Activated CD8-positive, alpha-beta T cell treated with anti-CD3 and anti-CD28 coated beads for 36 hours (primary cell): ENCODE measurements at regions not wholly inside any gene's neighbourhood (a gene's known extent, or its start where the extent isn't known, plus 50 kb on each side); places are given as distances from the start of the nearest gene placed in this dataset.

Experiments
- ATAC-seq: fragments of 200-7000 bp; cut with Tn5 transposase; one replicate; pipeline ENCODE4 v1.10.0; 2021; ENCODE audit warnings: mild to moderate bottlenecking, moderate library complexity
- CTCF ChIA-PET: fragments of 350-600 bp; sonication (Branson Sonifier 250); formaldehyde crosslinking; loops from one replicate; lab custom pipeline; 2021; ENCODE audit warnings: antibody characterized with exemption; lab: Charles Lee
- POLR2A ChIA-PET: fragments of 350-600 bp; sonication (Branson Sonifier 250); formaldehyde crosslinking; loops from one replicate; lab custom pipeline; 2021; ENCODE audit warnings: antibody characterized with exemption; lab: Charles Lee
- DNase-seq: peaks from one replicate; pipeline ENCODE4 v3.0.0-alpha.2; 2020
- H3K27ac Mint-ChIP-seq: one replicate; pipeline ENCODE4 v1.8.0; 2021; ENCODE audit warnings: mild to moderate bottlenecking, mixed read lengths
- H3K27me3 Mint-ChIP-seq: one replicate; pipeline ENCODE4 v1.8.0; 2021; ENCODE audit warnings: mixed read lengths
- H3K36me3 Mint-ChIP-seq: one replicate; pipeline ENCODE4 v1.8.0; 2021; ENCODE audit warnings: low read depth, mixed read lengths
- H3K4me1 Mint-ChIP-seq: one replicate; pipeline ENCODE4 v1.8.0; 2021; ENCODE audit warnings: low read depth, mixed read lengths
- H3K4me3 Mint-ChIP-seq: one replicate; pipeline ENCODE4 v1.8.0; 2021; ENCODE audit warnings: mild to moderate bottlenecking, moderate library complexity, mixed read lengths
- H3K9me3 Mint-ChIP-seq: one replicate; pipeline ENCODE4 v1.8.0; 2021; ENCODE audit warnings: mixed read lengths
- intact Hi-C: fragments of 100-400 bp; cut with micrococcal nuclease; formaldehyde crosslinking; loops from one replicate; pipeline ENCODE4 v1.10.0; 2022
- TF ChIP-seq, protein P1 (sequence below): fragments of 200-600 bp; IDR thresholded peaks from one replicate; pipeline ENCODE4 v1.8.0; 2022; ENCODE audit warnings: antibody characterized with exemption, mild to moderate bottlenecking

DNA sequence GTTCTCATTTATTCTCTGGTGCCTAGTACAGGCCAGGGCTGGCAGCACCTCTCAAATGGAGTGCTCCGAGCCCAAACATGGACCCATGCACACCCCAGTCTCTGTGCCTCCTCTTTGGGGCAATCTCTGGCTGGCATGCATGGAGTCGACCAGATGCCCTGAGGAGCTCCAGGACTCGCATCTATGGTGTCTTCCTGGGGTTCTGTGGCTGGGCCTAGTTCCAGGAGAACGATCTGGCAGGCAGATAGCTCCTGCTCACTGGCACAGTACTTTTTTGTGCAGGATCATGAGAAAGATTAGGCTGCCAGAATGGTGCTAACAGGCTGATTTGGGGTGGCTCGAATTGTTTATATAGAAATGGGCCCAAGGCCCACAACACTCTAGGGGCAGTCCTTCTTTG lies 72.0 kb upstream of the PJA1 start:
- ATAC-seq (no peak), DNase-seq (no peak)
- Mint-ChIP-seq H3K27ac (no peak overlapping the region), H3K4me1 (no peaks in the 10 kb centered on the region), H3K27me3 (no peaks in the 10 kb centered on the region), H3K36me3 (no peaks in the 10 kb centered on the region), H3K4me3 (no peak overlapping the region), H3K9me3 (no peaks in the 10 kb centered on the region)
- TF ChIP-seq, protein P1, sequence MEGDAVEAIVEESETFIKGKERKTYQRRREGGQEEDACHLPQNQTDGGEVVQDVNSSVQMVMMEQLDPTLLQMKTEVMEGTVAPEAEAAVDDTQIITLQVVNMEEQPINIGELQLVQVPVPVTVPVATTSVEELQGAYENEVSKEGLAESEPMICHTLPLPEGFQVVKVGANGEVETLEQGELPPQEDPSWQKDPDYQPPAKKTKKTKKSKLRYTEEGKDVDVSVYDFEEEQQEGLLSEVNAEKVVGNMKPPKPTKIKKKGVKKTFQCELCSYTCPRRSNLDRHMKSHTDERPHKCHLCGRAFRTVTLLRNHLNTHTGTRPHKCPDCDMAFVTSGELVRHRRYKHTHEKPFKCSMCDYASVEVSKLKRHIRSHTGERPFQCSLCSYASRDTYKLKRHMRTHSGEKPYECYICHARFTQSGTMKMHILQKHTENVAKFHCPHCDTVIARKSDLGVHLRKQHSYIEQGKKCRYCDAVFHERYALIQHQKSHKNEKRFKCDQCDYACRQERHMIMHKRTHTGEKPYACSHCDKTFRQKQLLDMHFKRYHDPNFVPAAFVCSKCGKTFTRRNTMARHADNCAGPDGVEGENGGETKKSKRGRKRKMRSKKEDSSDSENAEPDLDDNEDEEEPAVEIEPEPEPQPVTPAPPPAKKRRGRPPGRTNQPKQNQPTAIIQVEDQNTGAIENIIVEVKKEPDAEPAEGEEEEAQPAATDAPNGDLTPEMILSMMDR: no peak
- ChIA-PET CTCF (no interaction called here), POLR2A (no interaction called here)
- intact Hi-C loops: no loop called here

DNA sequence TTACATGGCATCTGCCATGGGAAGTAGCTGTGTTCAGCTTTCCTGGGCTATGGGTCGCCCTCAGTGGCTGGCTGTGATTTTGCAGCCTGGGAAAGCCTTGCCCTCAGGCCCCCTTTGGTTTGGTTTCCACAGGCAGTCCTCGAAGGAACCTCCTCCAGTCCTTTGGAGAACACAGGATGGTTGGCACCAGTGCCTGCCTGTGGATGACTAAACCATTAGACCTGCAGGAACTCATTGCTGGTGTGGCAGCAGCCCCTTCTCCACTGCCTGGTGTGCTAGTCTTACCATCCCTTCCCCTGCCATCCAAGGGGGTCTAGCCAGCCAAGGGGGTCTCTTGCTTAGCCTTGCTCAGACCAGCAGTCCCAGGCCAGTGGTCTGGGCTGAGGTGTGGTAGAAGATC lies 71.4 kb upstream of the PJA1 start:
- ATAC-seq (no peak), DNase-seq (no peak)
- TF ChIP-seq, protein P1: no peak
- Mint-ChIP-seq H3K4me1 (no peaks in the 10 kb centered on the region), H3K27me3 (no peaks in the 10 kb centered on the region), H3K27ac (no peak overlapping the region), H3K9me3 (no peaks in the 10 kb centered on the region), H3K36me3 (no peaks in the 10 kb centered on the region), H3K4me3 (no peak overlapping the region)
- intact Hi-C loops: no loop called here
- POLR2A ChIA-PET: no interaction called here
- CTCF ChIA-PET: no interaction called here

DNA sequence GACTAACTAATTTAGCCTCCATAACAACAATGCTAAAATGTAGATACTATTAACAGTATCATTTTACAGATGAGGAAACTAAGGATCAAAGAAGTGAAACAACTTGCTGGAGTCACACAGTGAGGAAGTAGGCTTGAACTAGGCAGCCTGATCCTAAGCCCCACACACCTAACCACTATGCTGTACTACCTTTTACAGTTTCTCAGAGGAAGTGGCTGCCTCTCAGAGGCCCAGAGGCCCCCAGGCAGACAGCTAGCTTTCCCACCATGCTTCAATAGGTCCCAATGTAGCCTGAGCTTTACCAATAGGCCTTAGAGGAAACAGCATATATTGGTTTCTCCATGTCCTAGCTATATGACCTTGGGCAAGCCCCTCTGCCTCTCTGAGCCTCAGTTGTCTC lies 69.4 kb upstream of the PJA1 start:
- no peak overlapping the region for H3K27ac Mint-ChIP-seq
- CTCF ChIA-PET: no interaction called here
- POLR2A ChIA-PET: no interaction called here
- intact Hi-C loops: no loop called here
- ATAC-seq: no peak
- no peaks in the 10 kb centered on the region for H3K36me3 Mint-ChIP-seq
- no peaks in the 10 kb centered on the region for H3K4me1 Mint-ChIP-seq
- H3K4me3 Mint-ChIP-seq: no peak overlapping the region
- no peaks in the 10 kb centered on the region for H3K9me3 Mint-ChIP-seq
- H3K27me3 Mint-ChIP-seq: no peaks in the 10 kb centered on the region
- TF ChIP-seq, protein P1: no peak
- no peak for DNase-seq

DNA sequence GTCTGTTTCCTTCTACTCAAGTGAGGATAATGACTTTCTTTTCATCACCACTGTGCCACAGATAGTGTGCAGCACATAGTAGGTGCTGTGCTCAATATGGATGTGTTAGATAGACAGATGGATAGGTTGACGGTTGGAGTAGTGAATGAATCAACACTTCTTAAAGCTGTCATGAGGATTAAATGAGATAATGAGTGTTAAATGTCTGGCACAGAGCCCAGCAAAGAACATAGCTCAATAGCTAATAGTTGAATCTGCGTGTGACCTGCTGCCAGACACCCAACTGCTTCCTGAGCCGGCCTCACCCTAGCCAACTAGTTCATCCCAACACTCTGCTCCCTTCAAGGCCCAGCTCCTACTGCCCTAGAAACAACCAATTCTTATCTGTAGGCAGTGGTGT lies 67.7 kb upstream of the PJA1 start:
- ChIA-PET CTCF (interaction anchor here (1.5 kb wide), 1 partner anchor 10 kb away, joined by 3 read pairs; no protein-coding TSS in a partner anchor), POLR2A (no interaction called here)
- intact Hi-C loops: no loop called here
- DNase-seq (no peak), ATAC-seq (no peak)
- Mint-ChIP-seq H3K27me3 (no peaks in the 10 kb centered on the region), H3K4me3 (no peak overlapping the region), H3K36me3 (no peaks in the 10 kb centered on the region), H3K4me1 (no peaks in the 10 kb centered on the region), H3K9me3 (no peaks in the 10 kb centered on the region), H3K27ac (no peak overlapping the region)
- TF ChIP-seq, protein P1: no peak

DNA sequence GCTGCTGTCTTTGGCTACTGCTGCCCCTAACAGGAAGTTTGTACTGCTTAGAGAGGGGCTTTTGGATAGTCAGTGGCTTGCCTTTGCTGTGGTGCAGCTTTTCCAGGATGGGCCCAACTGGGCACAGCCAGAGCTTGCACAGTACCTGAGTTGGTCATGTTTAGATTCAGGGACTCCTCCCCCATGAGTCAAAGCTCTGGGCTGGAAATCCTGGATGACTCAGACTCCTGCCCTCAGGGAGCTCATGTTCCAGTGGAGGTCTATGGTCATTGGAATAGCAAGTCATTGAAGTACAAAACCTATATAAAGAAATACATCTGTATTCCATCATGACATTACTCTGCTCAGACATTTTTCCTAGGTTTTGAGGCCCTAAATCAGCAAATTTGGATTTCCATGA lies 66.7 kb upstream of the PJA1 start:
- ATAC-seq: no peak
- ChIA-PET POLR2A (no interaction called here), CTCF (interaction anchor here (1.8 kb wide), 1 partner anchor 10 kb away, joined by 10 read pairs; no protein-coding TSS in a partner anchor)
- TF ChIP-seq, protein P1: no peak
- Mint-ChIP-seq H3K4me1 (no peaks in the 10 kb centered on the region), H3K36me3 (no peaks in the 10 kb centered on the region), H3K4me3 (no peak overlapping the region), H3K27ac (no peak overlapping the region), H3K27me3 (no peaks in the 10 kb centered on the region), H3K9me3 (no peaks in the 10 kb centered on the region)
- intact Hi-C loops: no loop called here
- no peak for DNase-seq
